HG03571 (cell line): ENCODE measurements at regions not wholly inside any gene's neighbourhood (a gene's known extent, or its start where the extent isn't known, plus 50 kb on each side); places are given as distances from the start of the nearest gene placed in this dataset.

Experiments
- ATAC-seq: cut with Tn5 transposase; IDR thresholded peaks from one replicate; pipeline ENCODE4 v1.9.1; 2021; ENCODE audit not compliant: unreplicated experiment

DNA sequence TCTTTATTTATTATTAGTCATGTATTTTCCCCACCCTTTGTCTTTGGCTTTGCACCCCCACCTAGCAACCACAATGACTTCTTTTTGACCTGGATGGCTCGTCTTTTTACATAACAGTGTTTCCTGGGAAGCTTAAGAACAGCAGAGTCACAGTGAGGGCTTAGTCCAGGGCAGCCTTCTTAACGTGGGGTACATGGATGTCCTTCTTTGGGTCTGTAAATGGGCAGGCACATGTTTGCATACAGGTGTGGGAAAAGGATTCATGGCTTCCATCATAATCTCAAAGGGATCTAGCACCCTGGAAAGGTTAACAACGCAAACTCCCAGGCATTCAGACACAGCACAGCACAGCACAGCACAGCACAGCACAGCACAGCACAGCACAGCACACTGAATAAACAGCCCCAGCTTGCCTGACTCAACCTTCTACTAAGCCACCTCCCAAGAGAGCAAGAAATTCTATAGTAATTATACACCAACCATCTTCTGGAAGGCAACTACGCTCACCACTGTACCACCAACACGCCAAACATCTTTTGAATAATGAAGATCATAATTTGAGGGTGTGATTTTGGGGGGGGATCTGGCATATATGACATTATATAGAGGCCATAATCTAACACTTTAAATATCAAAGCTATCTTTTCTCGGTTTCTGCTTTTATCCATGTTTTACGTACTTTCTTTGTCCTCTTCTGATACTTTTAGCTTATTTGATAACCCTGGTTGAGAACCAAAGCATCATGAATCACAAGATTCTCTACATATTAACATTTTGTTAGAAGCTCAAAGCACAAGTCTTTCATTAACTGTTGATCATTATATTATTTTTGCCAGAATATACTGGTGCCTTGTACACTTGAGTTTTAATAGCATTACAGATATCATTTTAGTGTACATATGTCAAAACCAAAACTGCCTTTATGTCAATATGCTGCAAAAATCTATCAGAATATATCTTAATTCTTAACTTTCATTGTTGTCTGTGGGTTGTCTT, 177.2 kb upstream of the KLF14 start:
- ATAC-seq, result no peak

DNA sequence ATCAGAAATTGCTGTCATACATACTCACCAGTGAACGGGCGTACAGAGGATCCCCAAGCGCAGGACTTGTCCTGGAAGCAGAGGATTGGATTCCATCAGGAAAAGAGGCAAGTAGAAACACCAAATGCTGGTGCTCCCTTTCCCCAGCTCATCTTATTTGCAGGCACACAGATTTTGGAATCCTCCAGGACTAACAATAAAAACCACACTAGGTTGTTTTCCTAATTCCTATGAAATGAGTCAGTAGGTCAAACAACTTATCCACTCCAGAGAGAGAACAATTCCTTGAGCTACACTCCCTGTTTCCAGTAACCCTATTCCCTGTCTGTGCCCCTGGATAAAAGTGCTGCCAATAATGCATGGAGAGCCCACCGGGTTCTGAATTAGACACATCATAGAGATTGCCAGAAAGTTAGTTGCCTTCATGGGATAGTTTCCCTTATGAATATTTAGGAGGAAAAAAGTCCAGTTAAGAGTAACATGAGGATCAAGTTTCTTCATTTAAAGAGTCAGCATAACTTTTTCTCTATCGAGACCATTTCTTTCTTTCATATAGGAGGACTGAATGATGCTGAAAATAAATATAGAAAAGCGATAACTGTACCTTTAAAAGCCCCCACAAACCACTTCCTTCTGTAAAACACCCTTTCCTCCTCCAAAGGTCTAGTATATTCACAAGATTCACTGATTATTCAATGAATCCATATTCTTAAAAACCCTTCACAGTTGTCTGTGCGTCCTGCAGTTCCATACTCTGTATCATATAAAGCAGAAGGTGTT, 178.3 kb upstream of the KLF14 start:
- ATAC-seq, result no peak

DNA sequence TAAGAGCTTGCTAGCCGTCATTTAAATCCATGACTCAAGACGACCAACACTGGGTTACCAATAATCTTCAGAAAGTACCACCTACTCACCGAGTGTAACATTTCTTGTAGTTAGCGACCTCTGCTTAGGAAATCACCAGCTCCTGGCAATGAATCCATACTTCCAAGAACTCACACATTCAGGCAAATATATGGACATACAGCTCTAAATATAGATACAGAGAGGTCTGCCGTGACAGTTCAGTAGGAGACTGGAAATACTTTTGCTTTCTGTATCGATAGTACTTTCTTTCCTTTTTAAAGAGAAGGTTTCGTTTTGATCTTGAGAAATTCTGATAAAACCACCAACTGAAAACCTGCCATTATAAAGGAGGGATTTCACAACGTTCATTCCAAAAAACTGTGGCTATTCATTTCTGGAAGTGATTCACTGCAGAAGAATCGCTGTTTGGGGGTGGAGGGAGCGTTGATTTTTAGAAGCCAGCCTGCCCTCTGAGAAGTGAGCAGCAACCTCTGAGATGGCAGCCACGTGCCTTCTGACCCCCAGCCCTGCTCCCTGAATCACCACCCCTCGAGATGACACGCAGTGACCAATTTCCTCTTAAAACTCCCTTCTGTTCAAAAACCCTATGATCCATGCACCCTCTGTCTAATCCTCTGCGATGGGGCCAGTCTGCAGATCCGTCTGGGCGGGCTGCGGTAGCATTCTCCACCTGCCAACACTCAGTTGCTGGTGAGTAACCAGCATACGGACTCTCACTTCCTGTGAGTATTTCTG, 179.0 kb upstream of the KLF14 start:
- ATAC-seq, result peak; percentile 87

DNA sequence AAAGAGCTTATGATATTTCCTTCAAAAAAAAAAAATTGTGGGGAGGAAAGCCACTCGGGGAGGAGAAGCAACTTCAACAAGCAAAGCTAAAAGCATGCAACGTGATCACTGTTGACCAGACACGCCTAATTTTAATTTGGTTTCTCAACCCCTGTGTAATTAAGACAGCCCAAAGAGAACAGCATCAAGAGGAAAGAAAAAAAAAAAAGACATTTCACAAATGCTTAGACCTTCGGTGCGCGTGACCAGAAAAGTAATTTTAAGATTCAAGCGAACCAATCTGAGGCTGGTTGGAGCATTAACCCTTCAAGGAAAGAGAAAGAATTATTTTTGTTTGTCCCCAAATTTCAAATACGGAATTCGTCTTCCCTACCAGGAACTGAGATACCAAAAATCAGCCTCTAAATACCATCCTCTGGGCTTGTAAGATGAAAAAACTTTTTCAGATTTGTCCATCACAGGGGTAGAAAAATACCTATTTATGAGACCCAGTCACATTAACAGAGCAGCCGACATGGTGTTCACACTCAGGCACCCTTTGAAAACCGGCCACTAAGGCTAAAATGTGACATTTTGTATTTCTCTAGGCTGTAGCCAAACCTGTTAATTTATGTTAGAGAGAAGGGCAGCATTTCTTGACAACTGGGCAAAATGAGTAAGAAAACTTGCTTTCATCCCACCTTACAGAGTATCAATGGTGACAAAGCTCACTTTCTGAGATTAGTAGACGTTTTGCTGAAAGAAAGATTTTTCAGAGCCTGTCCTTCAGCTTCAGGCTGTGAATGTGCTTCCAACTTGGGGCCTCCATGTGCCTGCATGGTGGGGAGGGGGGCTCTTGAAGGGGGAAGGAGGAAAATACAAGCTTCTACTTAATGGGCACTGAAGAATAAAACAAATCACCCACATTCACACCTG, 179.9 kb upstream of the KLF14 start:
- no peak for ATAC-seq

DNA sequence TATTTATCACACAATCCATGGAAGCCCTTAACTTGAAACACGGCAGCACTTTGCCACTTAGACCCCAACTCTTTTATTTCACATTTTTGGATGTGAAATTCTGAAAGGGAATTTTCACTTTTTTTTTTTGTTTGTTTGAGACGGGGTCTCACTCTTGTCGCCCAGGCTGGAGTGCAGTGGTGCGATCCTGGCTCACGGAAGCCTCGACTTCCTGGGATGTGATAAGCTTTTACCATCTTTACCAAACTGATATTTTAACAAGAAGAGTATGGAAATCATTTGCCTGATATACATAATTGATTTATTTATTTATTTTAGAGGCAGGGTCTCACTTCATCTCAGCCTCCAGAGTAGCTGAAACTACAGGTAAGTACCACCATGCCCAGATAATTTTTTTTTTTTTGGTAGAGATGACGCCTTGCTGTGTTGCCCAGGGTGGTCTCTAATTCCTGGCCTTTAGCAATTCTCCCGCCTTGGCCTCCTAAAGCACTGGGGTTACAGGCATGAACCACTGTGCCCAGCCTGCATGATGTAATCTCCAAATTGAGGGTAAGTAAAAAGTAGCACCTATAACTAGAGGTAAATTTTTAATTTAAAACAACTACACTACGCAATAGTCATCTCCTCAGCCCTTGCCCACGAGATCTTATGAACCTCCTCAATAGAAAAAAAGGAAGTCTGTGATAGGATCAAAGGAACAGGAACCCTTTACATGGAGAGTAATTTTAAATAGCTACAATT, 180.7 kb upstream of the KLF14 start:
- no peak for ATAC-seq

DNA sequence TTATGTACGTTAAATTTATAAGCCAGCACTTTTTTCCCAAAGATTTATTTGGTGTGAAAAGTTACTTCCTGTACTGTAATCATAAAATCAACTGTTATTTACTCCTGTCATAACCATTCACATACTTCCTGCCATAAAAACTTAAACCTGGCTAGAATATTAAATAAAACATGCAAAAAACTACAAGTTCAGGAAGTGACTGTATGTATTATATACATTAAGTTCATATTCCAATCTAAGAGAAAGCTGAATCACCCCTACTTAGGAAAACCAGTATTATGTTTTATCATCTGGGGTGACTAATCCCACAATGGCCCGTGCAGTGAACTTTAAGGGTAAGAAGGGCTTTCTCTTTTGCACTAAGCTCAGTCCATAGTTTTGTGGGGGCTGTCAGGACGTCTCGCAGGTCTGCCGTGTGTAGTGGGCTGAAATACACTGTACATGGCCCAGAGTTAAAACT, 183.7 kb upstream of the KLF14 start:
- no peak for ATAC-seq

DNA sequence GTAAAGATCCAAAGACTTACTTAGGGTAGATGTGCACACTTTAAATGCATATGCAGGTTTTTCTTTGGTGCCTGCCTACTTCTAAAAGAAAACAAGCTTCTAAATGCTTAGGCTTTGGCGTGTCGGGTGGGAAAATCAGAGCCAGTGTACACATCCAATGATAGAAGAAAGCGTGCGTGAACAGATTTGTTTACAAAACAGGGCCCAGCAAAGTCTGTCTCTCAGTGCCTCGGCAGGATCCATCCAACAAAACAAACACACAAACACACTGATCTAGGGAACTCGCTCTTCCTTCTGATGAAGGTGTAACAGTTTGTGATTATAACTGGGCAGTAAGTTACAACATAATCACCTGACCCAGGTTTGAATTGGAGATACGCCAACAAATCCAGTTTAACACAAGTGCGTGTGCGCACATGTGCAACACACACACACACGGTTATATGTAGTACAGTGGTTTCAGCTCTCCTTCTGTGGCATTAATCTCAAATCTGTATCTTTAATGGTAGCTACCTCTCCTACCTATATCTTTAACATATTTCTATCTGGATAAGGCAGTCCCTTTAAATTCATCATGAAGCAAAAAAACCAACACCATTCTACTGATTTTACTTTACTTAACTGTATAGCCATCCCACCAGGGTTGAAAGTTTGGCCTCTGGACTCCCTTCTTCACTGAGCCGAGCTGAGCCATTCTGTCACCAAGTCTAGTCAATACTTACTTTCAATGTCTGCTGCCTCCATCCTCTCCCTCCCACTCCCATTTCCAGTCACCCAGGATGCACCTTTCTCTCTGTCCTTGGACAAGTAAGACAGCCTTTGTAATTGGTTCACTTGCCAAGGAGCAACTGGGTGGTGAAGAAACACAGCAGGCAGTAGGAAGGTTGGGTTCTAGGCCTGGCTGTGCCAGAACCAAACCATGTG, 184.4 kb upstream of the KLF14 start:
- ATAC-seq, result no peak

DNA sequence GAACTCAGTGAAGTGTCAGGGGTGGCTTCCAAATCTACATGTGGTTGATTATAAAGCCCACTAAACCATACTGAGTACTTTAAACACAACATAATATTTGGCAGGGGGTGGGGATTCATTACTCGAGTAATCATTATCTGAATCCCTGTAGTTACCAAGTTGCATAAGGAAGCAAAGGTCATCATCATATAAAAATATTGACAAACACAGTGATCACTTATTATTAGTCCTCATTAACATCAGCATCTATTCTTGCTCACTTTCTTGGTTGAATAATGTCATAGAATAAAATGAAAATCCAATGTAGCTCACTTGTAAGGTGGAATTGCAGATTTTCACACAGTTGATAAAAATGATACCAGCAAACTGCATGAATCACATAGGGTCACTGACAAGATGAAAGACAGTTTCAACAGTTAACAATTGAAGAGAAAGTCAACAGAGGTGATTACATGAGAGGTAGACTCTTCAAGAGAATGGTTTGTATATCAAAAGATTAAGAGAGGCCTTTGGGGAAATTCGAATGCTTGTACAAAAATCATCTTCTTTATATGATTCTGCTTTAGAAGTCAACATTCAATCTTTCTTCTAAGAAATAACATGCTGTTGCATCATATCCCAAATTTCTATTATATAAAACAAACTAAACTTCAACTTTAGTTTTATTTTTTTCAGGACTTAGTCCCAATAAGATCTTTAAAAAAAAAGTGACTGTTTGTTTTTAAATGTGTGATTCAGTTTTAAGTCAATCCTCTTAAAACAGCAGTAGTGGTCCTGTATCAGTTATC, 185.5 kb upstream of the KLF14 start:
- ATAC-seq, result no peak

DNA sequence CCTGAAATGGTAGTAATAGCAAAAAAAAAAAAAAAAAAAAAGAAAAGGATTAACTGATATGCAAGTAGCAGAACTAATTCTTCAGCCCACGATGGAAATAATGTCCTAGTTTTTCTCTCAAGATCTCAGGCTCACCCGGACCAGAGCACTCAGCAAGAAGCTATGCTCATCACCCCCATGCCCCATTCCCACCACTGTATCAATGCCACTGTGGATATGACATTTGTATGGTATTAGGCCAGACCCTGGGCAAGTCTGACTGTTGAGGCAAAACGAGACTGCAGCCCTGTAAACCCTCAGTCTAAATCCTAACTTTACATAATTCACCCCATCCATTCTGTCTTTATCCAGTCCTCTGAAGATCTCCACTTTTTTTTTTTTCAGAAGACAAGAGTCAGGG, 186.1 kb upstream of the KLF14 start:
- no peak for ATAC-seq

DNA sequence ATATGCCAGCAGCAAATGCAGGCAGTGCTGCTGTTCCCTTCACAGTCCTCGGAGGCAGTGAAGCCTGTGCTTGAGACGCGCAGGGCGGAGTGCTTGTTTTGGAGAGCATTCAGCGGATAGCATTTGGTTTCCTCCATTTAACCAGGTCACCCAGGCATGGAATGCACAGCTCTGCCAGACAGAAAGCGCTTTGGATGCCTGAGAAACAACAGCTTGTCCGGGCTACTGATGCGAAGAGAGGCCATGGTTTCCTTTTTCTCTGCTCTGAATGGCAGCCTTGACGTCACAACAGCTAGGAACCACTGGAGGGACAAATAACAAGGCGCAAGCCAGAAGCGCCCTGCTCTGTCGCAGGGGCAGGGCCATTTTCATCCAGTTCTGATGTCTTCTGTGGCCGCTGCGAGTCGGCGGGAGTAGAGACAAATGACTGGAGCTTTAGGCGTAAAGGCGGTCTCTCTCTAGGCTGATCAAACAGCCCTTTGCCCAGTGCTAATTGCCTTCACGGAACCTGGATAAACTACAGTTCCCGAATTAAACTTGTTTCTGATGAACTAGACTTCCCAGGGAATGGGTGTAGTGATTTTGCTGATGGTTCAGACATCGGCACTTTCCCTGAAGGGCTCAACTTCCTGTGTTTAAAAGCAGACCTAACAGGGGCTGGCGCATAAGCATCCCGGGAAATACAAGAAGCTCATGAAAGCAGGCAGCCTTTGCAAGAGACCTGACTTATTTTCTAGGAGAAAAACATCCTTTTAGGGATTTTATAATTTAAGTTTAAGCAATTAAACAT, 187.6 kb upstream of the KLF14 start:
- no peak for ATAC-seq

DNA sequence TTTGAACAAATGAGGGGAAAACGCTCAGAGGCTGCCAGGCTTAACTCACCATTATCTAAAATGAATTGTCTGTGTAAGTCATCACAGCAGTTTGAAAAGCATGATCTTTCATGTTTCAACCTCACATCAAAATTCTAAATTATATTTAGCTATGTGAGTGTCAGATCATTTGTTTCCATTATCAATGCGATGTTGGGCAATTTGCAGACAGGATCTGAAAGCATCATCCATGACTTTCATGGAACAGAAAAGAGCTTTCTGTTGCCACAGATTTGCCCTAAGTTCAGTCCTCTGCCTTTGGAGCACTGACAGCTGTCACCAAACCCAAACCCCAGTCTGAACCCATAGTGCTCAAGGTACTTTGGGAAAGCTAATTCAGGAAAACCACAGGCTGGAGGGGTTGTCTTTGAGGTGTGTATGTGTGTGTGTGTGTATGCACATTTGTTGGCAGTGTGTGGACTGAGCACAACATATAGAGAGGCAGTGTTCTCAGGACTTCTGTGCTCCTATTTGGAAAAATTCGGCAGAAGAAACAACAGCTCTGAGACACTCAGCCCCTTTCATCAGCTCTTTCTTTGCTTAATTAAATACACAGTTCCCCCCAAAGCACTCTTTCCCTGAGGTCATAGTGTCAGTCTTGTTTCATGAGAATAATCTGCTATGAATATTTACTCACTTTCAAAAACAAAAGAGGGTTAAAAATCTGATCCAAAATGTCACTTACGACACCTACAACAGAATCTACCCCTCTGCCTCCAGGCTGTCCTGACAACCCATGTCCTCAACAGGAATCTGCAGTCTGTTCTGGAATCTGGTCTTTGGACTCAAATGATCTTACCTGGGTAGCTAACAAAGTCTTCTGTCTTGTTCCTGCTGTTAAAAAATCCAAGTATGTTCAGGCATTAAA, 188.5 kb upstream of the KLF14 start:
- no peak for ATAC-seq

DNA sequence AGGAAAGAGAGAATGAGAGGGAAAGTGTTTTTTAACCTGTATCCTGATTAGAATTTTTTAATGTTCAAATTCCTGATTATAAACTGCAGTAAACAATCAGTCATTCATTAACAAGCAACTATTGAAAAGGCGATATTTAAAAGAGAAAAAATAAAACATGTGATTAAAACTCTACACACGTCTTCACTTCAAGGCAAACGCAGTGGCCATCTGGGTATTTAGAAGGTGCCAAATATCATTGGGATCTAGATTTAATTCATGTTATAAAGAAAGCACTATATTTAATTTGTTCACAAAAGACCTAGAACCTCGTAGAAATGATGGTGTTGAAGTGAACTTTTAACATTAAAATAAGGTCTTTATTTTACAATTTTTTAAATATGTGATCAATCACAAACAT, 189.4 kb upstream of the KLF14 start:
- no peak for ATAC-seq

DNA sequence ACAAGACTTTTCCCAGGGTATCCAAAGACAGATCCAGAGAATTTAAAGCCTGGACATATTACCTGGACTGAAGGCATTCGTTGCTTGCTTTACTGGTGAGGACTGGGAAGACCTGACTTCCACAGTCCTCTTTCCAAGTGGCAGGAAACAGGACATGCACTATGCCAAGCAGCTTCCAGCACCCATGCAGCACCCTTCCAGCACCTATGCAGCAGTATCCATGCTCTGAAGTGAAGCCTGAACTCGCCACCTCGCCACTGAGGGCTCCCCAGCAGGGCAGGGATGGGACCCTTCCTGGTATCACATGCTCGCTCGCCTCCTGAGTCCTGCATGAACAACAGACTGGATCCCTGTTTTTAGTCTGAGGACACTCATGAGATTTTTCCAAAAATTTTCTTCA, 189.9 kb upstream of the KLF14 start:
- no peak for ATAC-seq

DNA sequence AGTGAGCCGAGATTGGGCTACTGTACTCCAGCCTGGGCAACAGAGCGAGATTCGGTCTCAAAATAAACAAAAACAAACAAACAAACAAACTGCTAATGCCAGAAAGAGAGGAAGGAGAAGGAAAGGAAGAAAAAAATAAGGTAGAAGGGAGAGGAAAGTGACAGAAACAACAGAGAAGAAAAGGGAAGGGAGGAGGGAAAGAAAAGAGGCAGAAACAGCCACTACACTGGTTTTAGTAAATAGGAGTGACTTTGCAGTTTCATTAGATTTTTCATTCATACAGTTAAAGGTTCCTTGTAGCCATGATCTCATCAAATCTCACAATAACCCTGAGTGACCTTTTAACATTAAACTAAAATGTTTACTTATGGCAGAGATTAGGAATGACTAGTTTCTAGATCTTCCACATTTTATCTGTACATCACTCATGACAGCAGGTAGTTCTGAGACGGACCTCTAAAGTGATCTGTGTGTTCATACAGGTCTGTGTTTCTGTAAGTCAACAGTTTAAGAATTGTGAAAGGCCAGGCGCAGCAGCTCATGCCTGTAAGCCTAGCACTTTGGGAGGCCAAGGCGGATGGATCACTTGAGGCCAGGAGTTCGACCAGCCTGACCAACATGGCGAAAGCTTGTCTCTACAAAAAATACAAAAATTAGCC, 191.3 kb upstream of the KLF14 start:
- ATAC-seq, result no peak

DNA sequence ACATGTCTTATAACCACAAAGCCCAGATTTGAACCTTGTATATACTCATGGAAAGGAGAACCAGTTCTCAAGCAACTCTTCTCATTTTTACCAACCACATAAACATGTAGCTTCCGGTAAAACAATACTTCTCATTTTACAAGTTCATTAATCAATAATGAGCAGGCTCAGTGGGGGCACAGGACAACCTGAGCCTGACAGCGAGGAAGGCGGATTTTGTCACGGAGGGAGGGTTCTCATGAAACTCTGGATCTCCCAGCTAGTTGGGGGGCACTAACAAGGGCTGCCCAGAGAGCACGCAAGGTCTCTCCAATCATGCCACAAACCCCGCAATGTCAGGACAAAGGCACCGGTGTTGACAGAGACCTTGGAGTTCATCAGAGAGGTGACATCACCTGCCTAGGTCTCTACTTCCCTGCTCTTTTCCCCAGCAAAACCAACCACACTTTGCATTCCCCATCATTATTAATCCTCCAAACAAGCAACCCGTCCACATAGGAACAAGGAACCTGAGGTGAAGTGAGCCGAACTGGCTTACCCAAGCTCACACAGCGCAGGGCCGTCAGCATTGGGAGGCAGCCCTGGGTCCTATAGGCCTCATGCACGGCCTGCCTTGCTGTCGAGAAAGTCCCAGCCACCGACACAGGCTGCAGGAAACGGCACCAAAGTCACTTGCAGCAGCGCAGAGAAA, 192.1 kb upstream of the KLF14 start:
- peak; percentile 48 for ATAC-seq
